GM10248 (cell line): ENCODE measurements at regions not wholly inside any gene's neighbourhood (a gene's known extent, or its start where the extent isn't known, plus 50 kb on each side); places are given as distances from the start of the nearest gene placed in this dataset.

Experiments
- CTCF ChIA-PET: fragments of 300-600 bp; sonication (Branson Sonifier 250); formaldehyde crosslinking; extraction: SDS; loops from one replicate; lab custom pipeline; 2021; ENCODE audit warnings: antibody characterized with exemption; lab: Yijun Ruan, JAX
- POLR2A ChIA-PET: fragments of 350-650 bp; sonication (Branson Sonifier 250); formaldehyde crosslinking; extraction: SDS; loops from one replicate; lab custom pipeline; 2020; ENCODE audit warnings: antibody characterized with exemption; lab: Yijun Ruan, JAX
- DNase-seq: peaks from one replicate; pipeline ENCODE4 v3.0.0; 2012; ENCODE audit errors: extremely low spot score
- TF ChIP-seq, protein P1 (sequence below): IDR thresholded peaks from 2 replicates; pipeline ENCODE4 v1.5.1; 2012; ENCODE audit warnings: mild to moderate bottlenecking, low read depth; ENCODE audit errors: extremely low read depth, missing control alignments, control extremely low read depth

DNA sequence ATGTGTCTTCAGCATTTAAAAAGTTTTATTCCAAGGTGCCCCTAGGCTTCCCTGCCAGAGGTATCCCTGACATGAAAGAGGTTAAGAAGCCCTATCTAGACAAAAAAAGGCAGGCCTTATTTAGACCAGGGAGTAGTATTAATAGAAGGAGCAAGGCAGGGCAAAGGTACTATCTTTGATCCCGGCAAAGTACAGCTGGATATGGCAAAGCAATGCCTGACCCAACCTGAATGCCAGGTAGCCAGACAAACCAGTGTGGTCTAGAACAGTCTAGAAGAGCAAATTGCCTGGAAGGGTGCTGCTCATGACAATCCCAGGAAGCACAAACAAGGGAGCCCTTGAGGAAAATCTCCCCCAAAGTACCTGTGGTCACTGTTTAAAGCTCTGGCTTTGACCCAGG lies 62.6 kb upstream of the SYT13 start:
- TF ChIP-seq, protein P1, sequence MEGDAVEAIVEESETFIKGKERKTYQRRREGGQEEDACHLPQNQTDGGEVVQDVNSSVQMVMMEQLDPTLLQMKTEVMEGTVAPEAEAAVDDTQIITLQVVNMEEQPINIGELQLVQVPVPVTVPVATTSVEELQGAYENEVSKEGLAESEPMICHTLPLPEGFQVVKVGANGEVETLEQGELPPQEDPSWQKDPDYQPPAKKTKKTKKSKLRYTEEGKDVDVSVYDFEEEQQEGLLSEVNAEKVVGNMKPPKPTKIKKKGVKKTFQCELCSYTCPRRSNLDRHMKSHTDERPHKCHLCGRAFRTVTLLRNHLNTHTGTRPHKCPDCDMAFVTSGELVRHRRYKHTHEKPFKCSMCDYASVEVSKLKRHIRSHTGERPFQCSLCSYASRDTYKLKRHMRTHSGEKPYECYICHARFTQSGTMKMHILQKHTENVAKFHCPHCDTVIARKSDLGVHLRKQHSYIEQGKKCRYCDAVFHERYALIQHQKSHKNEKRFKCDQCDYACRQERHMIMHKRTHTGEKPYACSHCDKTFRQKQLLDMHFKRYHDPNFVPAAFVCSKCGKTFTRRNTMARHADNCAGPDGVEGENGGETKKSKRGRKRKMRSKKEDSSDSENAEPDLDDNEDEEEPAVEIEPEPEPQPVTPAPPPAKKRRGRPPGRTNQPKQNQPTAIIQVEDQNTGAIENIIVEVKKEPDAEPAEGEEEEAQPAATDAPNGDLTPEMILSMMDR: no peak
- ChIA-PET POLR2A (no interaction called here), CTCF (interaction anchor here (1.4 to 2.5 kb wide), 4 partner anchors 8 to 238 kb away, joined by 3 to 10 read pairs (median 5); no protein-coding TSS in a partner anchor)
- no peak for DNase-seq

DNA sequence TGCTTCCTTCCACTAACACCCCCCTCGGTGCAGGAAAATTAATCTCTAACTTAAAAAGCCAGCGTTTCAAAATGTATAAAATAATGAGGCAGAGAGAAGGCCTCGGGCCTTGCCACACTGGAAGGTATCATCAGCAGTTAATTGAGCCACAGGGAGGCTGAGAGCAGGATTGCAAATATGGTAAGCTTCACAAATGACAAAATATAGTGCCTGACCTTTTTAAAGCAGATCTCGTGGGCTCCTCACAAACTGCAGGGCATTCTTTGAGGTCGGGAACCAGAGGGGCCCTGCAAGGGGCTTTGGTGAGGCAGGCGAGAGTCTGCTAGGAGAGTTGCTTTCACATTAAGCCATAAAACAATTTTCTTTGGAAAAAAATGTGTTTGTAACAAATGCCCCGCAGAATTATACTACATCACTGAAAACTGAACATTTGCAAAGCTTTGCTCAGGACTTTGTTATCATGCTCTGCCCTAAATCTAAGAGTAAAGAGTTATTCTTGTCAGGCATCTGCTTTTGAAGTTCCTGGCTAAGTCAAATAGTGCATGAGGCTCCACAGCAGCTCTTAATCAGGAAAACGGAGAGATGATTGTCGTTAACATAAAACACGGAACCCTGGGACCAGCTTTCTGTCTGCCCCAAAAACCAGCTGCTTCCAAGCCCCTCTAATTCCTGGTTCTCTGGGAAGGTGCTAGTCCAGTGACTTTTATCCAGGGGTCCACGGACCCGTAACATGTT lies 61.4 kb upstream of the SYT13 start:
- TF ChIP-seq, protein P1: no peak
- ChIA-PET POLR2A (no interaction called here), CTCF (interaction anchor here (1.4 kb wide), 1 partner anchor 34 kb away, joined by 3 read pairs; no protein-coding TSS in a partner anchor)
- no peak for DNase-seq

DNA sequence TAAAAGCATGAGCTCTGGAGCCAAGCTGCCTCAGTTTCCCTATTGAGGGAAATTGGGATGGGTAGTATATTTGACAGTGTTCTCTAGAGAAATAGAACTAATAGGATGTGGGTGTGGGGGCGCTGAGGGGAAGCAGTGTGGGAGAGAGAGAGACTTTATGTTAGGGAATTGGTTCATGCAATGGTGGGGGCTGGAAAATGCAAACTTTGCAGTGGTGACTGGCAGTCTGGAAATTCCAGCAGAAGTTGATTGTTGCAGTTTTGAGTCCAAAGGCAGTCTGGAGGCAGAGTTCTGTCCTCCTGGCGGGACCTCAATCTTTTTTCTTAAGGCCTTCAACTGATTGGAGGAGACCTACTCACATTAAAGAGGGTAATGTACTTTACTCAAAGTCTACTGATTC lies 59.4 kb upstream of the SYT13 start:
- TF ChIP-seq, protein P1: no peak
- DNase-seq: no peak
- ChIA-PET POLR2A (no interaction called here), CTCF (interaction anchor here (1.3 kb wide), 1 partner anchor 426 kb away, joined by 3 read pairs; no protein-coding TSS in a partner anchor)

DNA sequence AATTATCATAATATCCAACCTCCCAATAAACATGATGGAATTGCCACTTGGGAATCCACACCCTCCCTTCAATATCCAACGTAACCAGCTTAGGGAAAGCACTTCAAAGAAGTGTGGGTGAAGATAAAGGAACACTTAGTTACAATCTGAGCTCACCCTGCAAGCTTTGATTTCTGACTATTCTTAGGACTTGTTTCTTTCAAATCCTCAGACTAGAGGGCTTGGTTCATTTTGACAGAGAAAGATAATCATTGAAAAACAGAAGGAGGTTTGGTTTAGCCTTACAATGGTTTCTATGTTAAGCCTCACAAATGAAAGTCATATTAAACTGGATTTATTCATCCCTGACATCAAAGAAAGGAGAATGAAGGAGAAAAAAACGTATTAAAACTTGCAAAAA lies 57.9 kb upstream of the SYT13 start:
- no peak for DNase-seq
- CTCF ChIA-PET: interaction anchor here (1.5 kb wide), 1 partner anchor 27 kb away, joined by 5 read pairs; no protein-coding TSS in a partner anchor
- POLR2A ChIA-PET: no interaction called here
- TF ChIP-seq, protein P1: no peak

DNA sequence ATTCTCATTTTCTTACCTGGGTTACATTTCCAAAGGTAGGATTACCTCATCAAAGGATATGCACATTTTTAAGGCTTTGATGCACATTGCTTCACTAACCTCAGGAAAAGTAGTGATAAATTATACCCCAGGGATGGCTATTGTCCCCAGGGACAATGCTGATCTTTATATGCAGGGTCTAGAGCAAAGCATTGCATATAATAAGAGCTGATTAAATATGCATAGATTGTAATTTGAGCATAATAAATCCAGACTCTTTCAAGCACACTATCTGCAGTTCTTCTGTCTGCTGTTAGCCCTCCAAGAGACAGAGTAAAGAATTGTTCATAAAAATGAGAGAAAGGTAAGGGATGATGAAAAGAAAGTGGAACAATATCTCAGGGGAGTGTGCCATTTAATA lies 57.3 kb upstream of the SYT13 start:
- TF ChIP-seq, protein P1: no peak
- POLR2A ChIA-PET: no interaction called here
- CTCF ChIA-PET: interaction anchor here (0.6 kb wide), 1 partner anchor 428 kb away, joined by 3 read pairs; no protein-coding TSS in a partner anchor
- DNase-seq: no peak

DNA sequence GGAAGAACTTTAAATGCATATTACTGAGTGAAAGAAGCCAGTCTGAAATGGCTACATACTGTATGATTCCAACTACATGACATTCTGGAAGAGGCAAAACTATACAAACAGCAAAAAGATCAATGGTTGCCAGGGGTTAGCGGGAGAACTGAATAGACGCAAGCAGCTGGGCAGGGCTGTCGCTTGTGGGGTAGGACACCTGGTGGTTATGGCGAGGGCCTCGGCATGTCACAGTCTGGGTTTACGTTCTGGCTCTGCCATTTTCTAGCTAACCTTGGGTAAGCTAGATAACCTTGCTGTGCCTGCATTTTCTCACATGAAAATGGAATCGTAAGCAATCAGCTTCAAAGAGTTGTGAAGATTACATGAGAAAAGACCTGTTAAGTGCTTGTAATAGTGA lies 55.2 kb upstream of the SYT13 start:
- DNase-seq: no peak
- ChIA-PET CTCF (interaction anchor here (1.0 to 3.5 kb wide), 9 partner anchors 8 to 434 kb away, joined by 3 to 17 read pairs (median 5); no protein-coding TSS in a partner anchor), POLR2A (no interaction called here)
- TF ChIP-seq, protein P1: no peak
